GM12872 (cell line): ENCODE measurements at regions not wholly inside any gene's neighbourhood (a gene's known extent, or its start where the extent isn't known, plus 50 kb on each side); places are given as distances from the start of the nearest gene placed in this dataset.

Experiments
- CTCF ChIP-seq: IDR thresholded peaks from 3 replicates; pipeline ENCODE4 v1.5.1; 2011; ENCODE audit warnings: low read depth, mild to moderate bottlenecking, low read length, moderate library complexity; ENCODE audit not compliant: insufficient read depth

GRCh38 chrX:73979551-73980131 is 127.1 kb upstream of the XIST start:
- TF ChIP-seq CTCF = no peak

DNA sequence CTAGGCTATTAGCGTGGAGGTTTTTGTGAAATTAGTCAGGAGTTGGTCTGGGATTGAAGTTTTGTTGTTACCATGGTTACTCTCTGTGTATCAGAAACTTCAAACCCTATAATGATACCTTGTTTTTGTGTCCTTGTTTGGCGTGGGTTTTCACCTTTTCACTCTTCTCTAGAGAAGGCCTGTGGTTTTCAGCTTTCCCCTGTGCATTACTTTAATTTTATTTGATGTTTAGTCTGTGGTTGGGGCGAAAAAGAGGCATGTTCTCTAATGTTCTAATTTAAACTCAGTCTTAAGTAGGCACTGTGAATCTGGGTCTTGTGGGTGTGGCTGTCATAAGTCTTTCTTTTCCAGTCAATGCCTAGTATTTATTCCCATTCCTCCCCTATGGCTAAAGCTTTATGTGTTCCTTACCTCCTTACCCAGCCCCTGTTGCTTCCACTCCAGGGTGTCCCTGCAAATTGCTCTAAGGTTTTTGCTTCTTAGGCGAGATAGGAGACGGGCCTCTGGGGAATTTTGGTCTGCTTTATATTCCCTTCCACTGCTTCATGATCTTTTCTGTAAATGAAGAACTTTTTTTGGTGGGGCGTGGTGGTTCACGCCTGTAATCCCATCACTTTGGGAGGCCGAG is 125.1 kb upstream of the XIST start:
- no peak for TF ChIP-seq CTCF

- TF ChIP-seq CTCF = no peak
Measured at GRCh38 chrX:73965833-73966232, 113.3 kb upstream of the XIST start.

- no peak for TF ChIP-seq CTCF
Measured at GRCh38 chrX:73964579-73964978, 112.1 kb upstream of the XIST start.

DNA sequence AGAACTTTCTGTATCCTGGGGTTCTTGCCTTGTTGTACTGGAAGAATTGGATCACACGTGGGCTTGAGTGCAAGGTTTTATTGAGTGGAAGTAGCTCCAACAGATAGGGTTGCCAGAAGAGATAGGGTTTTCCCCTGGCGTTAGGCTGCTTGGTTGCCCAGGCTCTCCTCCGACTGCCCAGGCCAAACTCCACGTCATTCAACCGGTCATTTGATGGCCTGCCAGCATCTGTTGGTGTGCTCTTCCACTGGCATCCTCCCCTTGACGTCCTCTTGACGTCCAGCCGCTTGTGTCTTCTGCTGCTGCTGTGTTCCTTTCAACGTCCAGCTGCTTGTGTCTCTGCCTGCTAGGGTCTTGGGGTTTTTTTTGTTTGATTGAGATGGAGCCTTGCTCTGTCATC is 111.2 kb upstream of the XIST start:
- no peak for TF ChIP-seq CTCF

- no peak for TF ChIP-seq CTCF
Measured at GRCh38 chrX:73962948-73963347, 110.4 kb upstream of the XIST start.

GRCh38 chrX:73944563-73944908 is 92.0 kb upstream of the XIST start:
- TF ChIP-seq CTCF = no peak
